Fibroblast of skin of right biceps (primary cell): ENCODE measurements at regions not wholly inside any gene's neighbourhood (a gene's known extent, or its start where the extent isn't known, plus 50 kb on each side); places are given as distances from the start of the nearest gene placed in this dataset.

Experiments used
- DNase-seq: peaks from one replicate; pipeline ENCODE4 v3.0.0-alpha.2; 2013

DNA sequence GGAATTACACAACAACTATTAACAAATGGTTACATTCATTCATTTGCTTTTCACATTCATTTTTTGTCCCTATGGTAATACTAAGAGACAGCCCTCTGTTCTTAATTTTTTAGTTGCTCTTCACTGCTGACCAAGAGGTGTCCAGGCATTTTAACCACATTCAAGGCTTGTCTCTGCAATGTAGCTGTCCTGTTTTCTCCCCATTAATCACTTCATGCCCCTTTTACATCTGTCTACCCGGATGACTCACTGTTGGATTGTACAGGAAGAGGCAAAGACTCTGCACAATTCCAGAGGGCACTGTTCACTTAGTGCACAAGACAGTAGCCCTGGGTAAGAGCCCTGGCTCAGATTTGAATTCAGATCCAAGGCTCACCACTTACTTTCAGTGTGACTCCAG, 168.5 kb downstream of the NOC3L start:
- peak; percentile 72 for DNase-seq

DNA sequence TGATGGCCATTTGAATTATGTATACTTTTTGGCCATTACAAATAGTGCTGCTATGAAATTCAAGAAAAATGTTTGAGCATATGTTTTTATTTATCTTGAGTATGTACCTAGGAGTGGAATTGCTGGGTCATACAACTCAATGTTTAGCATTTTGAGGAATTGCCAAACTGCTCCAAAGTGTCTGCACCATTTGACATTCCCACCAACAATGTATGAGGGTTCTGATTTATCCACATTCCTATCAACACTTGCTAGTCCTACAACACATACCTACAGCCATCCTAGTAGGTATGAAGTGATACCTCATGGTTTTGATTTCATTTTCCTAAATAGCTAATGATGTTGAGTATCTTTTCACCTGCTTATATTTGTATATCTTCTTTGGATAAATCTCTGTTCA, 165.5 kb downstream of the NOC3L start:
- DNase-seq, result no peak

DNA sequence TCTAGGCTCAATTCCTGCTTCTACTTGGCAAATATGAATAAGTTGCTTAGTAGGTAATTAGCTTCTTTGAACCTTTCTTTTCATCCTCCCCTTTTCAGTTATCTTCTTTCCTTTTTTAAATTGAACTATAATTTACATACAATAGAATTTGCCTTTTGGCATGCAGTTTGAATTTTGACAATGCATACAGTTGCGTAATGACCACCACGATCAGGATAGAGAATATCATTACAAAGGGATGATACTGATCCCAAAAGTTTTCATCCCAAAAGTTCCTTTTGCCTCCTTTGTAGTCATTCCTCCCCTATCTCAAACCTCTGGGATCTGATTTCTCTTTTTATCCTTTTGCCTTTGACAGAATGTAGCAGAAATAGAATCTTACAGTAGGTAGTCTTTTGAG, 164.4 kb downstream of the NOC3L start:
- DNase-seq, result no peak

DNA sequence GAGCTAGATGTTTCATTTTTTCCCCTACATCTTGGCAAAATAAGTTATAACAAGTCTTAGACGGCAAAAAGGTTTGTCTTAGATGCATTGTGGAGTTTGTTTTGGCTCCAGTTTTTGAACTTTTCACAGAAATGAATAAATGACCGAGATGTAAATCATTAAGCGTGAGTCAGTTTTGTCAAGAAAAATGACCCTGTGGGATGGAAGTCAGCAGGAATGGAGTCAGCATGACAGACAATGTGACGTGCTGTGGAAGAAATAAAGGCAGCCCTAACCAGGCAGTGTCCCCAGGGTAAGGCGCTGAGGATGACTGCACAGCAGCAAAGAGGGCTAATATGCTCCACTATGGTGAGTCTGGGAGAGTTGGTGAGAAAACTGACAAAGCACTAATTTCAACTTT, 163.2 kb downstream of the NOC3L start:
- DNase-seq, result peak; percentile 11

DNA sequence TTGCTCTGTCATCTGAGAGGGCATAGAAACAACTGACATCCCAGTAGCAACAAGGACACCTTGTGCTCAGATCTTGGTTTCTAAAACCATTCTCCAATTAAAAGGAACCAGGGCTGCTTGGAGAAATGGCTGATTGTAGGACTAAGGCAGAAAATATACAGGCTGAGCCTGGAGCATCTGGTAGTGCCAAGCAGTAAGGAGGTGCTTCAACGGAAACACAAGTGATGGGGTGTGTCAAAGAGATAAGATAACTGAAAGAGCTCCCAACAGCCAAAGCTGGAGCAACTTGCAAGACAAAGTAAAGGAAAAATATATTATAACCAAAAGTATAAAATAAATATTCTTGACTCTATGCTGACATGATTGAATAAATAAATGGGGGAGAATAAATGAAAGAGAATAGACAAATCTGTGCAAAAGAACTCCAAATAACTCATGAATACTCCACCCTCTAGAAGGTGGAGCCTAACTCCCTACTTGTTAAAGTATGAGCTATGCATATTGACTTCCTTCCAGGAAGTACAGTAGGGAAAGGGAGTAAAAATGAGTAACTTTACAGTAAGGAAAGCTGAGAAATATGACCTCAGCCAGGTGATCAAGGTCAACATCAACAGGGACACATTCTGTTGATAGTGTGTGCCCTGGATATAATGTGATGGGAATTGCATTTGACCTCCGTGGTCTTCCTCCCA, 162.4 kb downstream of the NOC3L start:
- DNase-seq, result no peak

DNA sequence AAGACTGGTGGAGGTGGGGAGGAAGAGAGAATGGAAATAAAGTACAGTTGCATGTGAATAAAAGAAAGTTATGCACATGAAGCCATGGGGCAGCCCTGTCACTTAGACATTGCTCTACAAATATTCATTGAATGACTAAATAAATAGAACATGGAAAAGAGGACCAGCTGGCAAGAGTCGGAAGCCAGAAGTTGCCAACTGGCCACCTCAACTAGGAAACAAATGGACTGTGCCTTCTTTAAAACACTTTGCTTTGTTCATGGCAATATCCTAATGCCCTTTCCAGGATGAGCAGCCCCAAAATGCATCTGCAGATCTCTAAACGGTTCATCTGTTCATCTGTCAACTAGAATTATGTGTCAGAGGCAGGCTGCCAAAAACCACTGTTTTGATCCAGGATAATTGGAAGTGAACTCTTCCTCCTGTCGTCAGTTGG, 157.3 kb downstream of the NOC3L start:
- peak; percentile 57 for DNase-seq

DNA sequence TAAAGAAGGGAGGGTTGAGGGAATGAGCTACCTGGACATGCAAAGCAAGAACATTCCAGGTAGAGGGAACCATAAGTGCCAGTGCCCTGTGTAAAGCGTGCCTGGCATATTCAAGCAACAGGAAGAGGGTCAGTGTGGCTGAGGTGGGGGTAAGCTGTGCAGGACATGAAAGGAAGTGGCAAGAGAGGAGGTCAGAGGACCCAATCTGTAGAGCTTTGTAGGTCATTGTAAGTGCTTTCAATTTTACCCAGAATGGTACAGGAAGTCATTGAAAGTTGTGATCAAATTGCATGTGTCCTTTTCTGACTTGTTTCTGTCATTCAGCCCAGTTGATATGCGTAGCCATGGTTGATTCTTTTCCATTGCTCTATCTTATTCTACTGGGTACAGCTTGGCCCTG, 156.6 kb downstream of the NOC3L start:
- no peak for DNase-seq

DNA sequence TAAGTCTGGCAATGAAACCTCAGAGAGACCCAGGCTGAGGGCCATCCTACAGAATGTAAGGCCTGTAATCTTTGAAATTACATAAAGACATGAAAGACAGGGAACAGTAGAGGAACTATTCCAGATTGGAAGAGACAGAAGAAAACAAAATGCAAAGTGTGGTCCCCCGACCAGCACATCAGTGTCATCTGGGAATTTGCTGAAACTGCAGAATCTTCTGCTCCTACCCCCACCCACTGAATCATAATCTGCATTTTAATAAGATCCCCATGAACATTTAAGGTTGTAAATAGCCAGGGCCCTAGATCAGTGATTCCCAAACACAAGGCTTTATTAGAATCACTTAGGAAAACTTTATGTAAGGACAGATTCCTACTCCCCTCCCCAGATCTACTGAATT, 154.4 kb downstream of the NOC3L start:
- DNase-seq, result no peak

DNA sequence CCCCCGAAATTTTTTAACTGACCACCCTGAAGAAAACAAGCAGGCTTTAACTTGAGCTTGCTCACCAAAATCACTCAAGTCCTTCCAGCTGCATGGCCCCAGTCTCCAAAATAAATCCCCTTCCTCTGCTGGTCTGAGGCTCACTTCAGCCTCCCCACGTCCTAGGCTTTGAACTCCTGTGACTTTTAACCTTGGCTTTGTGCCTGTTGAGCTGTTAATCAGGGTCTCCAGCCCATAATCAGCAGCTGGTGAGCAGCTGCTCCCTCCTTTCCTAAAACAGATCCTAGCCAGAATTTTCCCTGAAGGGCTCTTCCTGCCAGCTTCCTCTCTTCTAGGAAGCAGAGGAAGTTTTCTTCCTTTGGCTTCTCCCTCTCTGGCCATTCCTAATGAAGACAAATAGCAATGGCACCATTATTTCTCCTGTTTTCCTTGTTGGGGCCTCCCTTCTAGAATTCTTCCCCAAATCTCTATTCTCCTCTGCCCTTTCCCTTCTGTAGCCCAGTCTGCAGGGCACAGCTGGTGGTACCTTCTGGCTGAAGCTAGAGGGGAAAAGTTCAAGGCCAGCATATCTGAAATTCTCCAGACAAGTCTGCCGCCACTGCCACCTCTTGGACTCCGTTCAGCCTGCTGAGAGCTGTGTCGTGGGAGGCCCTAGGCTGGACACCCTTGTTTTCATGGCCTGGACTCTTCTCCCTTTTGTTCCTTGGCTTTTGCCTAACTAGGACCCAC, 152.1 kb downstream of the NOC3L start:
- no peak for DNase-seq

DNA sequence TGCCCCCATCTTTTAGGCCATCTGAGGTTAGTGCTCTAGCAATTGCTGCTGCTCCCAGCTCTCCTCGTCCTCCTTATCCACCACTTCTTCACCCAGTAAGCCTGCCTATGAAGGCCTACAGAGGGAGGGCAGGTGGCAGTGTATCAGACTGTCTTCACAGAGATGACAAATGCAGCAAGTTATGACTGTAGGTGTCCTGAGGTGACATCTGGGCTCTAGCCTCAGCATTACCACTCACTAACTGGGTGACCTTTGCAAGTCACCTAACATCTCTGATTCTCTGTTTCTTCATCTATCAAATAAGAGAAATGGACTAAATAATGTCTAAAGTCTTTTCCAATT, 151.6 kb downstream of the NOC3L start:
- DNase-seq, result no peak

DNA sequence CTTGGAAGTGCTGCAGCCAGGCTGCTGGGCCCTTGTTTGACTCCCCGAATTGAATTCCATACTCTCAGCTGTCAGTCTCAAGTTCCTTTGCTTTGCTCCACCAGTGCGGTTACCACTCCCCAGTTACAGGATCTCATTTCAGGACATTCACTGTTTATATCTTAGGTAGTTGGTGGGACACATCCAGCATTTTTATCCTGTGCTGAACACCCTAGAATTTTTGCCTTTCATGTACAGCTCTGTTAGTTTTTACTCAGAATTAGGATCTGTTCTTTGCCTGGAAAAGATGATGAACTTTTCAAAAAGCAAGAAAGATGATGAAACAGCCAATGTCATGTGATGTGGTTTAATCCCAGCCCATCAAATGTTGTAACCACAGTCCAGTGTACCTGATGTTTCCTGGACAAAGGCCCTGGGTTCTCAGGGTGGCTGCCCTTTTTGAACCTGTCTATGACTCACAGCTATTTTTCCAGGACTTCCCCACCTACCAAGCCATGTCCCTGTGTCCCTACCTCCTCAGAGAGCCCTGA, 149.7 kb downstream of the NOC3L start:
- DNase-seq, result no peak

DNA sequence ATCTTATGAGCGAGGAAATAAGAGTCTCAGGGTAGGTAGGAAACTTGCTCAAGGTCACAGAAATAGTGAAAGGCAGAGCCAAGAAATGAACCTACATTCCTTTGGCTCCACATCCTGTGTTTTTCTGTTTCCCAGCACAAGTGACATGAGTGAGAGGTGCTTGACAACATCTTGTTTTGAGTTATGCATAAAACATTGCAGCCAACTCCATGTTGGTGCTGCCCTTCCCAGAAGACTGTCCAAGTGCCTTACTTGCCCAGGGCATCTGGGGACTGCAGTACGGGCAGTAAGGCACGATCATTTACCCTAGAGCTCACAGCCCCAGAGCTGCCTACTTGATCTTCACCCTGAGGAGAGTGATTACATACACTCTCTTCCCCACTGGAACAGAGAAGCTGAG, 148.8 kb downstream of the NOC3L start:
- no peak for DNase-seq

DNA sequence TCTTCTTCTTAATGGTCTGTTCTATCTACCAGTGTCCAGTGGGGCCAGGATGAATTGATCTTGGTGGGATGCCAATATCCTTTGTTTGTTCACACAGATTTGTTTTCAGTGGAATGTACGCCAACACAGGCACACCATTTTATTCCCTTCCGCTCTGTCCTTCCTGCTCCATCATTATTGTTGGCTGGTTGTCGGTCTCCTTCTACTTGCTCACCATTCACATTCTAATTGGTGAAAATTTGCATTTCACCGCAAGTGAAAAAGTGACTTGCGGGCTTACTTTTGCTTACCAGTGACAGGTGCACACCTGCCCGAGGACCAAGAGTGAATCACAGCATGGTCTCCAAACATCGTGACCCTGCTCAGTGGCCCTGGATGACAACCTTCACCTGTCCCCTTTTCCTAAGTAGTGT, 148.3 kb downstream of the NOC3L start:
- no peak for DNase-seq

DNA sequence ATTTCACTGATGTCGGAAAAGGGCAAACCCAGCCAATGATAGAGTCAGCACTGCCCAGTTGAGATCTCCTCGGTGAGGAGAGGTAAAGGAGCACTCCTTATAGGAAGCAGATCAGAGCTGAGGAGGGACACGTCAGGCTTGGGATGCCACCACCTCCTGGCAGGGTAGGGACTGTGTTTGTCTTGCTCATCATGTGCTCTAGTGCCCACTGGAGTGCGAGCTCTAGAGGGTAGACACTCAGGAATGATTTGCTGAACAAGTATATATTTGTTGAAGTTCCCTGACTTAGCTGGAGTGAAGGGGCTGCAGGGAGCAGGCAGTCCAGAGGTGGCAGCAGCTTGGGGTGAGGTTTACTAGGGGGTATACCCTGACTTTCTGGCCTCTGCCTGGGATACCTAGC, 146.5 kb downstream of the NOC3L start:
- no peak for DNase-seq

DNA sequence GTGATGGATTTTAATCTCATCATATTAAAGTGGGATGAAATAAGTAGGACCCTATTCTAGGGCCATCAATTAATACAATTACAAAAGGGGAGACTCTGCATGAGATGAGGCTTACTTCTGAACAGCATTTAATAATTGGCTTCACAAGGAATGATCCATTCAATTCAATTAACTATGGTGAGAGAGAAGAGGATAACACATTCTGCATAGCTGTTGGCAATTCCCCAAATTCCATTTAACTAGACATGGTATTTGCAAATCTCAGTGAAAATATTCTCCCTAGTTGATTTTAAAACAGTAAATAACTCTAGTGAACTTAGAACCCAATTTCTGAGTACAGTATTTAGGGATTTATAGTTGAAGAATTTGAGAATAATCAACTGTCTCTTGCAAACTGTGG, 145.3 kb downstream of the NOC3L start:
- no peak for DNase-seq

DNA sequence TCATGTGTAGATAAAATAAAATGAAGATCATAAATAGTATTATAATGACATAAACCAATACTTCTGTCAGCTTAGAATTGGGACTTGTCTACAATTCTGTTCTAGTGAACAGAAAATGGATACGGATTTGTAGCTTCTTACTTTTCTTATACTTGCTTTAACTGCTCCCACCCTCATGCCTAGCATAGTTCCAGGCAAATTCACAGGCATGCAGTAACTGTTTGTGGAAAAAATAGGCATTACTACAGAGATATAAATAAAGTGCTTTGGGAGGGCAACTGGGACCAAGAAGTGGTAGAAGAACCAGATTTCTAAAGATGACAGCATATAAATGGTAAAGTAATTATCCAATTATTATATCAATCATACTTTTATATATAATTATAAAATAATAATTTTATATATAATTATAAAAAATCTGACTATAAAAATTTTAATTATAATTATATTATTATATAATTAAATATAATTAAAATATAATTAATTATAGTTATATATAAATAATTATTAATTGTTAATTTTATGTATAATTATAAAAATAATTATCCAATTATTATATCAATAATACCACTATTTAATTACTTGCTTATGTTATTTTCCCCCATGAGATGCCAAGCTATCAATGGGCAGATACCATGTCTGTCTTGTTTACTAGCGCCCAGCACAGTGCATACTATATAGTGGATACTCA, 144.1 kb downstream of the NOC3L start:
- peak; percentile 23 for DNase-seq

DNA sequence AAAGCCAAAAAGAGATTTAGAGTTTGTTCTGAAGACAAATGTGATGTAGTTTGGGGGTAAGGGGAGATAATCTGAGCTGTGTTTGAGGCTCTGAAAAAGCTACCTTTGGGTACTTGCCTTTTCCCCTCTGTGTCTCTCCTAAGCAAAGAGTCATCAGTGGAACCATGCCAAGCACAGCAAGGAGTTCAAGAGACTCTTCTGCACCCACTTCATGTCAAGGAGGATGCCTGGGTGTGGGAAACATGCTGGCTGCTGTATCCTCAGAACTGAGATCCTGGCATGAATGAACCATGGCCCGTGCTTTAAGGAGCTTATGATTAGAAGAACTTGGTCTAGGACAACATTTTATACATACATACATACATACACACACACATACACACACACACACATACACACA, 142.9 kb downstream of the NOC3L start:
- peak; percentile 47 for DNase-seq

DNA sequence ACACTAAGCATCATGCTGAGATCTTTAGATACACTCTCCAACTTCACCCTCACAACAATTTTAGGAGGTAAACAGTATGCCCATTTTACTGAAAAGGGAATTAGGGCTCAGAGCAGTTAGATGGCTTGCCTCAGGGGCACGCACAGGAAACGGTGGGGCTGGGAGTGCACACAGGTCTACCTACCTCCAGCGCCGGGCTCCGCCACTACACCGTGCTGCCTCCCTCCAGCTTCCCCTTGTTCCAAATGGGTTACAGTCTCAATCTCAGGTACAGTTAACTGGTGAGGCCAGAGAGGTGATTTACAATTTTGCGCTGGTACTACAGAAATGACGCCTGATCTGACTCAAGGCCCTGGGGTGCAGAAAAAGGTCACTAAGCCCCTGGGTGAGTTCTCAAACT, 142.0 kb downstream of the NOC3L start:
- DNase-seq, result no peak

DNA sequence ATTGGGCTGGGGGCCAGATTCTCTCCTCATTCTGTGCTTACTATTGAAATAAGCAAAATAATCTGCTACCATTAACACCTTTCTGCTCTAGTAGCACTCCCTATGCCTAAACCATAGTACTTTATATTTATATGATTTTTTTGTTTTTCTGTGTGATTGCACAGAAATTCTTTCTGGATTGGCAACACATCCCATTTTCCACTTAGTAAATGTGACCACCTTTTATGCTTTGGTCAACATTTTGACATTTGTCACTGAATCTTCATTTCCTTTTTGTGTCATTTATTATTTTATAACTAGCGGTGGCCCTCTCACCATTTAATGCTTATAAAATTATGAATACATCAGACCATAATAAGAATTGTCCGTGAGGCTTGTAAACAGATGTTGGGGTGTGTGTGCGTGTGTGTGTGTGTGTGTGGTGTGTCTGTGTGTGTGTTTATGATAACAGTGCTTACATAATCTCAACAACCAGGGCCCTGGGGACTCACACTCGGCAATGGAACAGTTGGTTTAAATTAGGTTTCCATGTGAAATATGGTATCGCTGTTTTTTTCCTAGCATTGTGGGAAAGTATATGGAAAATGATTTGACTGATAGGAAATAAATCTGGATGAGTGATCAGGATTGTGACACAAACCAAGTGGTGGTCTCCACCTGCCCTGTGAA, 138.9 kb downstream of the NOC3L start:
- peak; percentile 20 for DNase-seq

DNA sequence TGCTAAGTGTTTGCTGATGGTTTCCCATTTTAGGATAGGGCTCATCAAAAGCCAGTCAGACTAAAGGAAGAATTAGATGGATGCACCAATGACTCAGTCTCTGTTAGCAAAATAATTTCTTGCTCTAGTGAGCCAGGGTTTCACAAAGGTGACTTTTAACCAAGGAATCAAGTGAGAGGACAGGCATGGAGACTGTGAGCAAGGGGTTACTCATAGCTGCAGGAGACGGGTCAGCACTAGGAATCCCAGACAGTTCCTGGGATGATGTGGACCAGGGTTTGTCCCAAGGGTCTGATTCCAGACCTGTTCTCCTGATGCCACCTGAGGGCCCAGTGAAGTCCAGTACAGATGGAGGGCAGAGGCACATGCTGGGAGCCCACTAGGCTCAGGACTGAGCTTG, 138.1 kb downstream of the NOC3L start:
- peak; percentile 71 for DNase-seq

DNA sequence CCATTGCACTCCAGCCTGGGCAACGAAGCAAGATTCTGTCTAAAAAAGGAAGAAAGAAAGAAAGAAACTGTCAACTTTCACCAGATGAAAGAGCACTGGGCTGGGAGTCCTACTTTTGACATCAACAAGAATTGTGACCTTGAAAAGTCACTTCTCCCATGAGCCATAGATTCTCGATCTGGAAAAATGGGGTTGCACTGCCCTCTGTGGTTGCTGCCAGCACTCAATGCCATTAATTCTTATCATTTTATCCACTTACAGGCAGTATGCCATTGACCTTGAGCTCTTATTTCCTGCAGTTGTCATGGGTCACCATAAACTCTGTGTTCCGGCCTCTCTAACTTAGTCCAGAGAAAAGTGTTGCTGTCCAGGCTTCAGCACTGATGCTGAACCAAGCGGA, 137.2 kb downstream of the NOC3L start:
- DNase-seq, result no peak

DNA sequence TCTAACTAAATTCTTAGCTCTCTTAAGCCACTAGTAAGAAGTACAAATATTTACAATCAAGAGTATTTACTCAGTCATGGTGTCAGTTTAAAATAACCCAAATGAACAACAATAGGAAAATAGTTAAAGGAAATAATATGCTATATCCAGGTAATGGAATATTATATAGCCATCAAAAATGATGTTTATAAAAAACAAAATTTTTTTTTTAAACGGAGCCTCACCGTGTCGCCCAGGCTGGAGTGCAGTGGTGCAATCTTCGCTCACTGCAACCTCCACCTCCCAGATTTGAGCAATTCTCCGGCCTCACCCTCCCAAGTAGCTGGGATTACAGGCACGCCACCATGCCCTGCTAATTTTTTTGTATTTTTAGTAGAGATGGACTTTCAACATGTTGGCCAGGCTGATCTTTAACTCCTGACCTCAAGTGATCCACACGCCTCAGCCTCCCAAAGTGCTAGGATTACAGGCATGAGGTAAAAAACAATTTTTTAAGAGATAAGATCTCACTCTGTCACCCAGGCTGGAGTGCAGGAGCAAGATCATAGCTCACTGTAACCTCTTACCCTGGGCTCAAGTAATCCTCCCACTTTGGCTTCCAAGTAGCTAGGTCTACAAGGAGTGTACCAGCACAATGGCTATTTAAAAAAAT, 132.5 kb downstream of the NOC3L start:
- DNase-seq, result no peak
